Colonic mucosa (tissue), 4 donors: ENCODE measurements at regions not wholly inside any gene's neighbourhood (a gene's known extent, or its start where the extent isn't known, plus 50 kb on each side); places are given as distances from the start of the nearest gene placed in this dataset.
"Not testable (repeated sequence)": the region's sequence is repeated elsewhere in the genome, so short reads cannot be mapped to it uniquely, and the experiment has no call there.

Experiments
- DNase-seq: peaks from one replicate; pipeline ENCODE4 v3.0.0-alpha.2; 2020
- H3K27ac ChIP-seq: fragments of 200-600 bp; one replicate; pipeline ENCODE4 v1.8.0; 2021
- H3K27me3 ChIP-seq: fragments of 200-600 bp; one replicate; pipeline ENCODE4 v1.8.0; 2021
- H3K36me3 ChIP-seq: fragments of 200-600 bp; one replicate; pipeline ENCODE4 v1.8.0; 2021
- H3K4me1 ChIP-seq: fragments of 200-600 bp; one replicate; pipeline ENCODE4 v1.8.0; 2021; ENCODE audit warnings: mild to moderate bottlenecking
- H3K4me3 ChIP-seq: fragments of 200-600 bp; one replicate; pipeline ENCODE4 v1.8.0; 2021
- H3K9ac ChIP-seq, 2 donors: one replicate each; pipeline ENCODE4 v1.7.0; 2013; ENCODE audit warnings: control low read depth in 2 of 2, low read depth in 2 of 2, low read length in 2 of 2
- H3K9me3 ChIP-seq: fragments of 200-600 bp; one replicate; pipeline ENCODE4 v1.8.0; 2021
- intact Hi-C: fragments of 100-400 bp; cut with DNase I; formaldehyde crosslinking; loops from one replicate; pipeline ENCODE4 v1.14.1; 2022
- TF ChIP-seq, protein P1 (sequence below): fragments of 200-600 bp; IDR thresholded peaks from one replicate; pipeline ENCODE4 v1.8.0; 2022; ENCODE audit warnings: antibody characterized with exemption, mild to moderate bottlenecking
- donor health status: healthy.
- donor health status: DM: no; HTN: no; CAD: no.
- donor health status: DM: no; HTN: no; CAD: no.

- Histone ChIP-seq H3K9ac (no peak overlapping the region), H3K4me1 (peaks cover 10% of the 10 kb centered on the region), H3K9me3 (no peaks in the 10 kb centered on the region), H3K4me3 (no peak overlapping the region), H3K36me3 (no peaks in the 10 kb centered on the region), H3K27ac (no peak overlapping the region), H3K27me3 (no peaks in the 10 kb centered on the region)
- intact Hi-C loops: no loop called here
- TF ChIP-seq, protein P1, sequence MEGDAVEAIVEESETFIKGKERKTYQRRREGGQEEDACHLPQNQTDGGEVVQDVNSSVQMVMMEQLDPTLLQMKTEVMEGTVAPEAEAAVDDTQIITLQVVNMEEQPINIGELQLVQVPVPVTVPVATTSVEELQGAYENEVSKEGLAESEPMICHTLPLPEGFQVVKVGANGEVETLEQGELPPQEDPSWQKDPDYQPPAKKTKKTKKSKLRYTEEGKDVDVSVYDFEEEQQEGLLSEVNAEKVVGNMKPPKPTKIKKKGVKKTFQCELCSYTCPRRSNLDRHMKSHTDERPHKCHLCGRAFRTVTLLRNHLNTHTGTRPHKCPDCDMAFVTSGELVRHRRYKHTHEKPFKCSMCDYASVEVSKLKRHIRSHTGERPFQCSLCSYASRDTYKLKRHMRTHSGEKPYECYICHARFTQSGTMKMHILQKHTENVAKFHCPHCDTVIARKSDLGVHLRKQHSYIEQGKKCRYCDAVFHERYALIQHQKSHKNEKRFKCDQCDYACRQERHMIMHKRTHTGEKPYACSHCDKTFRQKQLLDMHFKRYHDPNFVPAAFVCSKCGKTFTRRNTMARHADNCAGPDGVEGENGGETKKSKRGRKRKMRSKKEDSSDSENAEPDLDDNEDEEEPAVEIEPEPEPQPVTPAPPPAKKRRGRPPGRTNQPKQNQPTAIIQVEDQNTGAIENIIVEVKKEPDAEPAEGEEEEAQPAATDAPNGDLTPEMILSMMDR: no peak
- no peak for DNase-seq
Observed at GRCh38 chr3:177452831-177453450, 255.7 kb upstream of the TBL1XR1 start.

GRCh38 chr3:177453451-177453844 is 256.2 kb upstream of the TBL1XR1 start:
- no peak overlapping the region for H3K4me3 ChIP-seq
- DNase-seq: no peak
- intact Hi-C loops: no loop called here
- no peaks in the 10 kb centered on the region for H3K27me3 ChIP-seq
- no peak overlapping the region for H3K27ac ChIP-seq
- TF ChIP-seq, protein P1: no peak
- H3K9me3 ChIP-seq: no peaks in the 10 kb centered on the region
- H3K4me1 ChIP-seq: peaks cover 7% of the 10 kb centered on the region
- H3K9ac ChIP-seq: no peak overlapping the region
- H3K36me3 ChIP-seq: no peaks in the 10 kb centered on the region

- H3K36me3 ChIP-seq, H3K27me3 ChIP-seq, H3K9ac ChIP-seq, DNase-seq, H3K4me1 ChIP-seq, intact Hi-C loops, H3K4me3 ChIP-seq, H3K27ac ChIP-seq, H3K9me3 ChIP-seq: not testable (repeated sequence)
Observed at GRCh38 chr3:177457204-177457603, 259.9 kb upstream of the TBL1XR1 start.

DNA sequence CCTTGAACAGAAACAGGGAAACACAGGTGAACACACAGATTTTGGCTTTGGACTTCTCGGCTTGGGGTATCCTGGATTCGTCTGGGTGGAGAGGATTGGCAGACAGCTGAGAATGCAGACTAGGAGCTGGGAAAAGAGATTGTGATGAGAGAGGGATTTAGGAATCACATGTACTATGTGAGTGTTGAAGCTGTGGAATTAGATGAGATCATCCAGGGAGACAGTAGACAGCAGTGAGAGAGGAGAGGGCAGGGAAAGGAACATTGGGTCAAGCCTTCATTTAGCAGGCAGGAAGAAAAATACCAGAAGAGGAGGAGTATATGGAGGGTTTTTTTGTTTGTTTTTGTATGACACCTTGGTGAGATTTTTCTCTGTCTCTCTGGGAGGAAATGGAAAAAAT is 262.1 kb upstream of the TBL1XR1 start:
- Histone ChIP-seq H3K4me1 (no peaks in the 10 kb centered on the region), H3K4me3 (no peak overlapping the region), H3K9me3 (no peaks in the 10 kb centered on the region), H3K27me3 (no peaks in the 10 kb centered on the region), H3K27ac (no peak overlapping the region), H3K9ac (no peak overlapping the region), H3K36me3 (no peaks in the 10 kb centered on the region)
- no peak for DNase-seq
- intact Hi-C loops: no loop called here
- TF ChIP-seq, protein P1: no peak

GRCh38 chr3:177460047-177460446 is 262.8 kb upstream of the TBL1XR1 start:
- no peak overlapping the region for H3K4me3 ChIP-seq
- H3K4me1 ChIP-seq: no peaks in the 10 kb centered on the region
- no peaks in the 10 kb centered on the region for H3K36me3 ChIP-seq
- no peak for DNase-seq
- H3K9ac ChIP-seq: no peak overlapping the region
- intact Hi-C loops: no loop called here
- no peaks in the 10 kb centered on the region for H3K9me3 ChIP-seq
- no peak overlapping the region for H3K27ac ChIP-seq
- TF ChIP-seq, protein P1: no peak
- H3K27me3 ChIP-seq: no peaks in the 10 kb centered on the region

- TF ChIP-seq, protein P1: no peak
- H3K27ac ChIP-seq: no peak overlapping the region
- no peaks in the 10 kb centered on the region for H3K9me3 ChIP-seq
- DNase-seq: no peak
- no peak overlapping the region for H3K4me3 ChIP-seq
- H3K36me3 ChIP-seq: no peaks in the 10 kb centered on the region
- intact Hi-C loops: no loop called here
- H3K9ac ChIP-seq: no peak overlapping the region
- no peaks in the 10 kb centered on the region for H3K27me3 ChIP-seq
- no peaks in the 10 kb centered on the region for H3K4me1 ChIP-seq
Observed at GRCh38 chr3:177461765-177462164, 264.5 kb upstream of the TBL1XR1 start.

GRCh38 chr3:177463341-177463740 is 266.1 kb upstream of the TBL1XR1 start:
- H3K27ac ChIP-seq, H3K9ac ChIP-seq, H3K4me1 ChIP-seq, H3K9me3 ChIP-seq, intact Hi-C loops, DNase-seq, H3K36me3 ChIP-seq, H3K27me3 ChIP-seq, H3K4me3 ChIP-seq: not testable (repeated sequence)
